Astrocyte of the cerebellum (primary cell): ENCODE measurements at regions not wholly inside any gene's neighbourhood (a gene's known extent, or its start where the extent isn't known, plus 50 kb on each side); places are given as distances from the start of the nearest gene placed in this dataset.

Experiments used
- DNase-seq: peaks from one replicate; pipeline ENCODE4 v3.0.0-alpha.2; 2011; ENCODE audit warnings: low read depth
- H3K4me3 ChIP-seq: 2 replicates; pipeline ENCODE4 v1.5.1; 2011; ENCODE audit warnings: mild to moderate bottlenecking, low read depth, low read length, moderate library complexity
- in situ Hi-C: cut with HindIII; loops from 2 replicates; pipeline ENCODE4 v1.10.0; 2017; ENCODE audit warnings: low sequenced_read_pairs
- TF ChIP-seq, protein P1 (sequence below): IDR thresholded peaks from 2 replicates; pipeline ENCODE4 v1.5.1; 2012; ENCODE audit warnings: low read length, low read depth, moderate library complexity, mild to moderate bottlenecking; ENCODE audit errors: missing control alignments

DNA sequence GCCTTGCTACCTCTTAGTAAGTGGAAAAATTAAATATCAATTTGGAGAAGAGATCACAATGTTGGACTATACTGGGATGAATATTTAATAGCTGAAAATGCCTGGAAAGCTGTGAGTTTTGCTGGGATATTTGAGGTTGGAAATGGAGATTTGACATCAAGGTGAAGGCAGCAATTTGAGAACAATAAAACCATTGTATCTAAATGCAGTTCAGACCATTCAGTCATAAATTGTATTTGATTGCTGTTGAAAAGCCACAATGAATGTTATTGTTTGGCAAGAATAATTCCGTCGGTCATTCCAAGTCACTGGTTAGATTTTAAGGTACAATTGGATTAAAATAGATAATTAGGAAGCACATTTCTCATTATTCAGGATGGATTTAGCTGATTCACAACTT is 325.6 kb downstream of the HRH4 start:
- DNase-seq: no peak
- in situ Hi-C loops: no loop called here
- TF ChIP-seq, protein P1, sequence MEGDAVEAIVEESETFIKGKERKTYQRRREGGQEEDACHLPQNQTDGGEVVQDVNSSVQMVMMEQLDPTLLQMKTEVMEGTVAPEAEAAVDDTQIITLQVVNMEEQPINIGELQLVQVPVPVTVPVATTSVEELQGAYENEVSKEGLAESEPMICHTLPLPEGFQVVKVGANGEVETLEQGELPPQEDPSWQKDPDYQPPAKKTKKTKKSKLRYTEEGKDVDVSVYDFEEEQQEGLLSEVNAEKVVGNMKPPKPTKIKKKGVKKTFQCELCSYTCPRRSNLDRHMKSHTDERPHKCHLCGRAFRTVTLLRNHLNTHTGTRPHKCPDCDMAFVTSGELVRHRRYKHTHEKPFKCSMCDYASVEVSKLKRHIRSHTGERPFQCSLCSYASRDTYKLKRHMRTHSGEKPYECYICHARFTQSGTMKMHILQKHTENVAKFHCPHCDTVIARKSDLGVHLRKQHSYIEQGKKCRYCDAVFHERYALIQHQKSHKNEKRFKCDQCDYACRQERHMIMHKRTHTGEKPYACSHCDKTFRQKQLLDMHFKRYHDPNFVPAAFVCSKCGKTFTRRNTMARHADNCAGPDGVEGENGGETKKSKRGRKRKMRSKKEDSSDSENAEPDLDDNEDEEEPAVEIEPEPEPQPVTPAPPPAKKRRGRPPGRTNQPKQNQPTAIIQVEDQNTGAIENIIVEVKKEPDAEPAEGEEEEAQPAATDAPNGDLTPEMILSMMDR: no peak
- H3K4me3 ChIP-seq: no peak overlapping the region

DNA sequence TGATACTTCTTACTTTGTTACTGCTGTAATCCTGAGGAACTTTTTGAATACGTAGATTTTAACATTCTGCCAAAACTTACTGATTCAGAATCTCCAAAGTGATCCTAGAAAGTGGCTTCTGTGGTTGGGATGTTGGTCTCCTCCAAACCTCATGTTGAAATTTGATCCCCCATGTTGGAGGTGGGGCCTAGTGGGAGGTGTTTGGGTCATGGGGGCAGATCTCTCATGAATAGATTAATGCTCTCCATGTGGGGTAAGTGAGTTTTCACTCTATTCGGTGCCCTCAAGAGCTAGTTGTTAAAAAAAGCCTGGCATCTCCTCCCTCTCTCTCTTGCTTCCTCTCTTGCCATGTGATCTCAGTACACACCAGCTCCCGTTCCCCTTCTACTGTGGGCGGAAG is 329.9 kb downstream of the HRH4 start:
- TF ChIP-seq, protein P1: no peak
- in situ Hi-C loops: no loop called here

DNA sequence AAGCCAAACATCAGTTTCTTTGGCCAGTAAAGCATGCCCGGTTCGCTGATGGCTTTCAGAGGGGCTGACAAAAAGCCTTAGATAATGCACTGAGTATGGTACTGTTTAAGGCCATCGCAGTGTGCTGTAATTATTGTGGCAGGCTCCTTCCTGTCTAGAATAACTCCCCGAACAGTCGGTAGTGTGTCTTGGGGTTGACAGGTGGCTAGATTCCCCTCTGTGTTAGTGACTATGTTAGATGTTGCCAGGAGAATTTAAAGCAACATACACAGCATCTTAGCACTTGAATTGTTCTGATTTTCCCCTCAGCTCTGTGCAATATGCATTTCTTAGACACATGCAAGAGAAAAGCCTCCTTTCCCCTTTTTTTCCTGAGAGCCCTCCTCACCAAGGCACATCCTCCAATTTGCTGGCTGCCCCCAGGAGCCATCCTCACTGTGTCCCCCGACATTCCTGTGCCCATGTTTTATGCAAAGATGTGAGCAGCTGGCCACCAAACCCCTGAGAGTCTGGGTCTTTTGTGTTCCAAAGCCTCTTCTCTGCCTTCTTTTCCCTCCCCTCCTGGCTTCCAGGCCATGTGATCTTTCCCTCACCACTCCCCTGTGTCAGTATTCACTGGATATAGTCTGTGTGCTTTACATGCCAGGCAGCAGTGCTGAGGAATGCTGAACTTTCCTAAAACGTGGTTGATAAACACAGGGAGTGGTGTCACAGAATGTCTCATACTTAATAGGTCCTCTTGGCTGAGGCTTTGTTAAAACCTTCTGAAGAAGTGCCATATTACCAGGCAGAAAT is 331.5 kb downstream of the HRH4 start:
- in situ Hi-C loops: no loop called here
- TF ChIP-seq, protein P1: no peak
- no peak for DNase-seq
- no peak overlapping the region for H3K4me3 ChIP-seq

More for the DNA sequence above, 329.9 kb downstream of the HRH4 start:
- no peak for DNase-seq
- H3K4me3 ChIP-seq: no peak overlapping the region

DNA sequence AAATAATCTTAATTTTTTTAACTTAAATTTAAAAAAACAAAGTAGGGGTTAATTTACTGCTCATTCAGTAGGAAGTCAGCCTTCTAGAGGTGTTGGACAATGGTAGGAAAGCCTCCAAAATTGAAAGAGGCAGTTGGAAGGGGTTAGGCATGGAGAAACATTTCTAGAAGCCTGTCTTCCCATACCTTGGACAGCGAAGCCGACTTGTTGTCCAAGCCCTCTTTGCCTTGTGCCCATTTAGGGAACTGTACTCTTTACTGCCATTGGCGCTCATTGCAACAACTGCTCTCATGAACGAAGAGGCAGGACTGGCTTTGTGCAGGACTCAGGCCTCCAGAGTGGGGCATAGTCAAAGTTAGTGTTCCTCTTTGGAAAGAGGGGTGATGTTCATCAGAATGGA is 333.3 kb downstream of the HRH4 start:
- in situ Hi-C loops: no loop called here
- H3K4me3 ChIP-seq: no peak overlapping the region
- TF ChIP-seq, protein P1: no peak
- DNase-seq: no peak

DNA sequence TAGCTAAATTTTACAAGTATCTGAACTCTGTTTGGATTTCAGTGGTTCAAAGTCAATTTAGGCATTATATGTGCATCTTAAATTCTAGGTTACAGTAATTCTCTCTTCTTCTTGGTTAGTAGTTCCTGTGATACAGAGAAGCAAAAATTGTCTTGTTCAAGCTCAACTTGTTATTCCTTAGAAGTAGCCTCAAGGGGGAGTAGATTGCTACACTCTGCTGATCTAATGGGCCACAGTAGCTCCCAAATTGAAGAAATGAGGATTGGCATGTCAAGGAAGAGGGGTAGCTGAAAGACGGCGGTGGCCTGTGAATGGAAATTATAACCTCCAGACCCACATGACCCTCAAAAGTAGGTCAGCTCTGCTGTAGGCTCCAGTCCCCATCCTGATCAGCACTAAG is 334.7 kb downstream of the HRH4 start:
- TF ChIP-seq, protein P1: no peak
- no peak overlapping the region for H3K4me3 ChIP-seq
- in situ Hi-C loops: no loop called here
- no peak for DNase-seq

DNA sequence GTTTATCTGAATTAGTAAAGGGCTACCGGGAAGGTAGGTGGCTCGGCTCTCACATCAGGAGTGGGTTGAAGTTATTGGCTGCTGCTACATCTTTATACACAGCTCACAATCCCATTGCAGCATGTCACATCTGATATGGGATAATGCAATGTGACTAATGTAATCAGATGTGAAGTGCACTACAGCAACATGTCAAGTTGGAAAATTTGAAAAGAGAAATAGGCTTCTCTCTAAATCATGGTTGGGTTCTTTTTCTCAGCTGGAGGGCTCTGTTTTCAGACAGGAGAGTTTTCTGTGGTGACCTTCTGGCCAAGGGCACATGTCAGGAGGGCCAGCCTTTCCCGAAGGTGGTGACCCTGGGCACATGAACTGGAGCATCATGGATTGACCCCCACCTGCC is 337.5 kb downstream of the HRH4 start:
- TF ChIP-seq, protein P1: no peak
- no peak overlapping the region for H3K4me3 ChIP-seq
- DNase-seq: no peak
- in situ Hi-C loops: no loop called here

DNA sequence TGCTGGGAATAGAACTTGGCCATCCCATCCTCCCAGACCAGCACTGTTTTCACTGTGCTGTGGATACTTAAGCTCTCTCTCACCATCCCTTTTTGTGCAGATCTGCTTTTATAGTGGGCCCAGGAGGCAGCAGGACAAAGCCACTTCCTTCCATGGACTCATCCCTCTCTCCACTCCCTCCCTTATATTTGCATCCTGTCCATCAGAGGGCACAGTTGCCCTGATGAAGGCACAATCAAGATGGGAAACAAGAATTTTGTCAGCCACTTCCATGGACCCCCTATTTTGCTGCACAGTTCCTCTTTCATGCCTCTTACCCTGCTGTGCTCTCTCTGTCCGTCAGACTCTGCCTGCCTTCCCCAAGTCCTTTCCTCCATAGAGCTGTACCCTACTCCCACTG is 338.7 kb downstream of the HRH4 start:
- no peak overlapping the region for H3K4me3 ChIP-seq
- in situ Hi-C loops: no loop called here
- no peak for DNase-seq
- TF ChIP-seq, protein P1: no peak
